IPS-NIHi7 (cell line): ENCODE measurements at regions not wholly inside any gene's neighbourhood (a gene's known extent, or its start where the extent isn't known, plus 50 kb on each side); places are given as distances from the start of the nearest gene placed in this dataset.
A peak's percentile ranks its signal among the peaks of the same experiment; 100 is the strongest.

Experiments used
- DNase-seq: peaks from one replicate; pipeline ENCODE4 v3.0.0; 2012; ENCODE audit warnings: mixed read lengths; ENCODE audit errors: extremely low spot score

DNA sequence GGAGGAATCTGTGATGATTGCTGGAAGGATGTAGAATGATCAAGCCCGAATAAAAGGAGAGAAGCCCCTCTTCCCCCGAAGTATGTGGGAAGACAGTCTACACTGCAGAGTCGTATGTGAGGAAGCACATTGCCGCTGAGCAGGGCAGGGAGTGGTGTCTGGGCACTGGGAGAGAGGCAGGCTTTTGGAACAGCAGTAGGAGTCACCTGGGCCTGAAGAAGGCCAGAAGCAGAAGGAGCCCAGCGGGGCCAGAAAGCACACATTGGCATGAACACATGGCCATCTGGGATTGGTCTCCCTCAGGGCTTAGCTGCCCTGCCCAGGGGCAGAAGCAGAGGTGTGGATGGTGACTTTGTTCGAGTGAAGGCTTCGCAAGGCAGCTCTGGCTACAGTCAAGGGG lies 162.8 kb downstream of the ERCC6L2 start:
- DNase-seq: no peak

DNA sequence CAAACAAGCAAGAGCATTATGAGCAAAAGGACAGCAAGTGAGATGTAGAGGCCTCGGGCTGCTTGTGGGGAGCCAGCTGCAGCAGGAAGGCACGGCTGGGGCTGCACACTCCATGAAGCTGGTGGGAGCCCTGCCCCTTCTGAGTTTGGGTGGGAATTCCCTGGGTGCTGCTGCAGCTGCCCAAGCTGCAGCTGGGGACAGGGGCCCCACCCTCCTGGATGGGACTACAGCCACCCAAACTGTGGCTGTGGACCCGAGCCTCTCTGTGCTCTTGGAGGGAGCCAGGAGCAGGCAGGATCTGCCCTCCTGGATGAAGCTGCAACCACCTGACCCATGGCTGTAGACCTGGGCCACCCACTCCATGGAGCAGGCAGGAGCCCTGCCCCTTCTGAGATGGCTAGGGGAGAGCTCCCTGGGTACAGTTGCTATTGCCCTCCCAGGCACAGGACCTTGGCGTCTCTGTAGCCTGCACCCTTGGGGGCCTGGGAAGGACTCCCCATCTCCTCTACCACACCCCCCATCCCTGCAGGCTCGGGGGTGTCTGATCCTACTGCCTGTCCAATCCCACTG lies 159.1 kb downstream of the ERCC6L2 start:
- DNase-seq: no peak

DNA sequence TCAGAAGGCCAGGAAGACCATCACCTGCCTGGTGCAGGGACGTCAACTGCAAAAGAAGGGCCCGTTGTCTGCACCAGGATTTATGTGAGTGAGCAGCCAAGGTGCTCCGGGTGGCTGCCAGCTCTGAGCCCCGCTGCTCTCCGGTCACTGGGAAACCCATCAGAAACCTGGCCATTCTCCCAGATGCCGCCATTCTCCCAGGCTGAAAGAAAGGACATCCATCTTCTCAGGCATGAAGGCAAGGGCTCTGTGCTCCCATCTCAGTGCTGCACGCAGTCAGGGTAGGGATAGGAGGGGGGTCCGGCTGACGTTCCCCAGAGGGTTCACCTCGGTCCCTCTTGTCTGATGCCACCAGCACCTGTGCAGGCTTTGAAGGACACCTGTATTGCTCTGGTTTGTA lies 158.4 kb downstream of the ERCC6L2 start:
- DNase-seq: no peak

DNA sequence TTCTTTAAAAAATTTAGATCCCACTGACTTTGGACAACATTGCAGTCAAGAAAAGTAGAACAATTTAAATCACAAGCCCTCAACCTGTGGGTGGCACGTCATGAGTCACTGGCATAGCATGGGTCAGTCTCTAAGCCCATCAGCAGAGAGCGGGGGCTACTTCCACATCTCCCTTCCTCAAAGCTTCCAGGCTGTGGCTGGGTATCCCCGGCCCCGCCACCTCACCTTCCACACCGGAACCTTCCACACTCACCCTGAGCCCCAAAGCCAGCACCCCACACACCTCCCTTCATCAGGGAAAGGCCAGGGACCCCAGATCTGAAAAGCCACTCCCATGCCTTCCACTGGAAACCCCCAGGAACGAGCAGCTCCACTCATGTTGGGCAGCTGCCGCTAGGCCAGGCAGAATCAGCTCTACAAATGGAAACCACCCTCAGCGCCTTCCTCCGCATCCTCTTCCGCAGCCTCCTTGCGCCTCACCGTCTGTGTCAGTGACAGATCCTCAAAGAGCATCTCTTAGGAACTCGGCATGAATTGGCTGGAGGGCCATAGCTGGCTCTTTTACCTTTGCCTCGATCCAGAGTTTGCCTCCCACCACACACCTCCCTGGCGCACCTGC lies 156.5 kb downstream of the ERCC6L2 start:
- DNase-seq: no peak

DNA sequence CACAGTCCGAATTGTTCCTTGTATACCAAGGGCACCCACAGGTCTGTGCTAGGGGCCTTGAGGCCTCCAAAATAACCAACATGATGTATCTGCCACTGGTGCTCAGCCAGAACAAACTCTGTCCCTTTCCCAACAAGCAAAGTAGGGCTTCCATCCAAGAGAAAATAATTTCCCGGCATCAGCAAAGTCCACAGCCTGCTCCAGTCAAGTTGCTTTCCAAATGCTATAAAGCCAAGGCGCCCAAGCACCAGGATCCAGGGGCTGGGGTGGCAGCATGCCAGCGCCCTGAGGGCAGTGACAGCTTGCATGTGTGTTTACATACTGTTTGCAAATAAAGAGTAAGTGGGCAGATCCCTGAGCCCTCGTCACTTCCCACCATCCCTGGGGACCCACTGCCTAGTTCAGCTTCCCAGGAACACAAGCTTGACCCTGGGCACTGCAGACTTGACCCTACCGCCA lies 155.9 kb downstream of the ERCC6L2 start:
- no peak for DNase-seq

DNA sequence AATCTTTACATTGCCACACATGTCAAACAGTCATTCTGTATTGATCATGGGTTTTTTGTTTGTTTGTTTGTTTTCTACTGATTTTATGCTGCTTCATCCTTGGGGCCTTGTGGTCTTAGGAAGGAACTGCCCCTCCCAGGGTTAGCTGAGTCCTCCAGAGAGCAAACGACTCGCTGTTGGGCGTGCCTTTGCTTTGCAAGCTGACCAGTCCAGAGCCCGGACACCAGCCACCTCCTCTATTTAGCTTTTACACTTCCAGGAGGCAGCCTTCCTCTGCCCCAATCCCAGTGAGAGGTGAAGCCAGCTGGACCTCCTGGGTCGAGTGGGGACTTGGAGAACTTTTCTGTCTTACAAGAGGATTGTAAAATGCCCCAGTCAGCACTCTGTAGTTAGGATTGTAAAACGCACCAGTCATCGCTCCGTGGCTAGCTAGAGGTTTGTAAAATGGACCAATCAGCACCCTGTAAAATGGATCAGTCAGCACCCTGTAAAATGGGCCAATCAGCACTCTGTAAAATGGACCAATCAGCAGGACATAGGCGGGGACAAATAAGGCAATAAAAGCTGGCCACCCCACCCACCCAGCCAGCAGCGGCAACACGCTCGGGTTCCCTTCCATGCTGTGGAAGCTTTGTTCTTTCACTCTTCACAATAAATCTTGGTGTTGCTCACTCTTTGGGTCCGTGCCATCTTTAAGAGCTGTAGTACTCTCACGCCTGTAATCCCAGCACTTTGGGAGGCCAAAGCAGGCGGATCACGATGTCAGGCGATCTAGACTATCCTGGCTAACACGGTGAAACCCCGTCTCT lies 154.4 kb downstream of the ERCC6L2 start:
- DNase-seq: no peak

DNA sequence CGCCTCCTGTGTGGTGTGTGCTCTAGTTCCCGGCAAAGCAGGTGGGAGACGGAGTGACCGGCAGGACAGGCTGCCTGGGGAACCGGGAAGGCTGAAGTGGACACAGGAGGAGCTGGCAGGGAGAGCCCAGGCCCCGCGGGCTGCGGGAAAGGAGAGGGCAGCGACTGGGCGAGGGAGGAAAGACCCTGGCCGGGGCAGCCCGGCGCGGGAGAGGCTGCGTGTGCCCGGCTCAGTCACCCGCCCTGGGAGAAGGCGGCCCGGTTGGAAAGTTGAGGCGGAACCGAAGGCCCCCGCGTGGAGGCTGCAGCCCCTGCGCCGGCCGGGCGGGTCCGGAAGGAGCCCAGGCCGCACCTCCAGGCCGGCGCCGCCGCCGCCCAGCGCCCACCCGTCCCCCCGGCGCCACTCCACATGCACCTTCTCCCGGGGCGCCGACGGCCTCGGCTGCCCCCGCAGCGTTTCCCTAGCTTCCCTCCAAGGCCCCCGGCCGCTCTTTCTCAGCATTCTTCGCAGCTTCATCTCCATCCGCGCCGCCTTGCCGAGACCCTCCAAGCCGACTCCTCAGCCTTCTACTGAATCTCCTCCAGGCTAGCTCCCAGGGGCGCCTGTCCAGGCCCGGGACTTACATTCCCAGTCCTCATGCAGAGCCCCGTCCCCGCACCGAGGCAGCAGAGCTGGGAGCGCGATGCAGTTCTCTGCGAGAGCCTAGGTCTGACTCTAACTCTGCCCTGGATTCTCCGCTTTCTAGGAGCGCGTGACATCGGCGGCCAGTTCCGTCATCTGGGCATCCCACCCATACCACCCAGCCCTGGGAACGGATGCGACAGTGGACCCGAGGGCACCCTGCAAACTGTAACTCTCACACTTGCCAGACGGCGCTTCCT lies 152.0 kb downstream of the ERCC6L2 start:
- DNase-seq: peak; percentile 57

DNA sequence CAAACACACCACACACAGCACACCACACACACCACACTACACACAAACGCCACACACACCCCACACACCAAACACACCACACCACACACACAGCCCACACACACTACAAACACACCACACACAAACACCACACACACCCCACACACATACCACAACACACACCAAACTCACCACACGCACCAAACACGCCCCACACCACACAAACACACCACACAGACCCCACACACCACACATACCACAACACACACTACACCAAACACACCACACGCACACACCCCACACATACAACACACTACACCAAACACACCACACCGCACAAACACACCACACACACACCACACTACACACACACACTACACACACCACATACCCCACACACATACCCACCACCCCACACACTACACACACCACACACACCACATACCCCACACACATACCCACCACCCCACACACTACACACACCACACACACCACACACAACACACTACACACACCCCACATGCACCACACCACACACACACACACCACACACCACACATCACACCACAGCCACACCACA lies 151.2 kb downstream of the ERCC6L2 start:
- DNase-seq: no peak

DNA sequence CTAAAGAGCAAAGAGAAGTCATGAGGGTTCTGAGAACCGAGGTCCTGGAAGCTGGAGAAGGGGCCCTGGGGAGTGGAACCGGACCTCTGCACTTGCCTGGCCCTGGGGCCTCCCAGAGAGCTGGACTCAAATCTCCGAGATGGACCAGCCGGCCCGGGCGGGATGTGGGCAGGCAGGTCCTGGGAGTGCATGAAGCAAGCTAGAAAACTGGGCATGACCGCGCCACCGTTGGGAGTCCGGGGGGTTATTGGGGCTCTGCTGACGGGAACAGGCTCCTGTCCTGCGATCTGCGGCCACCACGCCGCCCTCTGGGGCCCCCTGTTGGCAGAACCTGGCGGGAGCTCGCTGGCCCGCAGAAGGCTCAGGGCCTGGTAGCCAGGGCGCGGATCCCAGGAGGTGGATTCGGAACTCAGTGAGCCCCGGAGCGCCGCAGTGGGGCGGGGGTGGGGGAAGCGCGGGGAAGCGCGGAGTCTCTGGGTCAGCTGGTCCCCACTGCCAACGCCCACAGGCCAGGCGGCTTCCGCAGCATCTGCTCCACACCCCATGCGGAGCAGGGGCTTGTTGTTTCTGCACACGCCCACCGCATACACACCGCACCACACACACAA lies 150.6 kb downstream of the ERCC6L2 start:
- peak; percentile 90 for DNase-seq

DNA sequence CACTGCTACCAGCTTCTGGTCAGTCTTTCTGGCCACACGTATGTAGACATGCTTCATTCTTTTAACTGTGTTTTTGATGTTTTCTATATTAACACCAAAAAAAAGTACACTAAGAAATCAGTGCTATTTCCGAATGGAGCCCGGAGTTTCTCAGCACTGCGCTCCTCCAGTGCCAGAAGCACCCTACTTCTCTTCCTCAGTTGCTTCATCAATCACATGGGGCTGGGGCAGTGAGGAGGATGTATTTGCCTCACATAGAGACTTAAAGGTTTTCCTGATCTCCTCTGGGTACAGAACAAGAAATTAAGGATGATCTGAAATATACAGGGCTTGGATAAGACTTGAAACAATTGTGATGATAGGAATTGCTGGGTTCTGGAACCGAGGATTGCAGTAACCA lies 148.0 kb downstream of the ERCC6L2 start:
- no peak for DNase-seq

DNA sequence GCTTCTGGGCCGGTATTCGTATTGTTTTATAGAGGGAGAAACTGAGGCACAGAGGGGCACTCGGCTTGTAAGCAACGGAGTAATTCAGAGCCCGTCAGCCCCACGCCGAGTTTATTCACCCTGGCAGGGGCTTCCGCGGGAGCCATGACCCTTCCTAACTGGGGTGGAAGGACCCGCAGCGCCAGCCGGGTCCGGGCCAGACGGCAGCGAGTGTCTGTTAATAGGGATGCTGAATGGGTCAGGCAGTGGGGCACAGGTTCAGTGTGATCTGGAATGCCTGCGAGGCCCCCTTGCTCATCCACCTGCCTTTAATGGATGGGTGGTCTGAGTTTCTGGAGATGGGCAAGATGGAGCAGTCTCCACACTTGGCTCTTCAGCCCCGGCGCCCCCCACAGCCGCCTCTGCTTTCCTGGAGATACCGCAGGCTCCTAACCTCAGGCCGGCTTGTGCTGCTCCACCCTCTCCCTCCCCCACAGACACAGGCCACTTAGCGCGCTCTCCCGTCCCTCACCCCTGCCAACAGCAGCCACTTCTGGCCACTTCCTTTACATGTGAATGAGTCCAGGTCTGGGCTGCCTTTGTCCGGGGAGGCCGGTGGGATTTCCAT lies 147.1 kb downstream of the ERCC6L2 start:
- peak; percentile 75 for DNase-seq

DNA sequence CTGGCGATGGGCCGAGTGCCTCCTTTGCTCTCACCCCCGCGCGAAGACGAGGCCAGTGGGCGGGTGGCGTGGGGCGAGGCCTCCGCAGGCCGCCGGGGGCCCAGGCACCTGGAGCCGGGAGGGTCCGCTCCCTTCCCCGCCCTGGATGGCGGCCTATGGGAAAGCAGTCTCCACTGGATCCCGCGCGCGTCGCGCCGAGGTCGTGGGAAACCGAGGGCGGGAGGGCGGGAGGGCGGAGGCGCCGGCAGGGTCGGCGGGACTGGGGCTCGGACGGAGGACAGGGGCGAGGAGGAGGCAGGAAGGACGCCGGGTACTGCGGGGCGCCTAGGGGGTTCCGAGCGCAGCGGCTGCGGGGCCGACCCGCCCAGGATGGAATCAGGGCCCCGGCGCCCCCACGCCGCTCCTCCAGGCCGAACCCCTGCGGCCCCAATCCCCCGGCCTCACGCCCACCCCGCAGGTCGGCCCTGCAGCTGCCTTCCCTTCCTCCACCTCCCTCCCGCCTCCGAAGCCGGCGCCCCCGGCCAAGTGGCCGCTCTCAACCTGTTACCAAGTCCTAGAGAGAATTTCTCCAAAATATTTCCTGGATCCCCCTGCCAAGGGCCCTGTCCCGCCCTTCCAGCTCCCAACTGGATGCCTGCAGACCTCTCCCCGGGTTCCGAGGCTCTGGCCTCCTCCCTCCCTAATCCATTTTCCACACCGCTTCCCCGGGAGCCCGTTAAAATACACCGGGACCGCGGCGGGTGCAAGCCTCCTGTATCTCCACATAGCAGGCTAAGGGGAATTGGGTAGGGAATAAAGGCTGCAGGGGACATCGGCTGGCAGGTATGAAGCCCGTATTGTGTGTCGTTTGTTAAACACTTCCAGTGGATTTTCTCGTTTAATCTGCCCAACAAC lies 146.3 kb downstream of the ERCC6L2 start:
- DNase-seq: peak; percentile 38

DNA sequence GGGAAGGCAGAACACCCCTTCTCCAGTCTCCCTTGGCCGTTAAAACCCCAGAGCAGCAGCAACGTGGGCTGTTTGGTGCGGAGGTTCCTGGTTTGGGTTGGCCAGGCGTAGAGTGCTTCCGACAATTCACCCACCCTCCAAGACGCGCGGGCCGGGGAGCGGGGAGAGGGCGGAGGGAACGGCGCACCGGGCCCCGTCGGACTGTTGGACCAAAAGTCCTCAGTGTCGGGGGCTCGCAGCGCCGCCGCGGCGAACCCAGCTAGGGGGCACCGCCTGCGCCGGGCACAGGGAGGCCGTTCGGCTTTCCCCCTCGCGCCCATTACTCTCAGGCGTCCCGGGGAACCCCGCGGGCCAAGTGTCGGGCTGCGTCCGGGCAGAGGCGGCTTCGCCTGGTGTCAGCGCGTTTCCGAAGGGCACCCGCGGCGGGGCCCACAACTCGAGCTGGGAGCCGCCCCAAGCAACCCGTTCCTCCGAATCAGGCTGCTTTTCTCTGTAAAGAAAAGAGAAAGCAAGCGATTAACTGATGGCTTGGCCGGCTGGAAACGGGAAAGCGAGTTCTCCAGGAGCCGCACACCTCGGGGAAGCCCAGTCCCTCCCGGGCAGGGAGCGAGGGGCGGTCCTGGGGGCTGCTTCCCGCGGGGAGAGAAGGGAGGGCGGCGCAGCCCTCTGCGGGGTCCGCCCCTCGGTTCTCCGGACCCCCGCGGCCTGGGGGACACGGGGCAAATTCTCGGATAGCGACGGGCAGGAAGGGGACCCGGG lies 145.5 kb downstream of the ERCC6L2 start:
- DNase-seq: peak; percentile 56

DNA sequence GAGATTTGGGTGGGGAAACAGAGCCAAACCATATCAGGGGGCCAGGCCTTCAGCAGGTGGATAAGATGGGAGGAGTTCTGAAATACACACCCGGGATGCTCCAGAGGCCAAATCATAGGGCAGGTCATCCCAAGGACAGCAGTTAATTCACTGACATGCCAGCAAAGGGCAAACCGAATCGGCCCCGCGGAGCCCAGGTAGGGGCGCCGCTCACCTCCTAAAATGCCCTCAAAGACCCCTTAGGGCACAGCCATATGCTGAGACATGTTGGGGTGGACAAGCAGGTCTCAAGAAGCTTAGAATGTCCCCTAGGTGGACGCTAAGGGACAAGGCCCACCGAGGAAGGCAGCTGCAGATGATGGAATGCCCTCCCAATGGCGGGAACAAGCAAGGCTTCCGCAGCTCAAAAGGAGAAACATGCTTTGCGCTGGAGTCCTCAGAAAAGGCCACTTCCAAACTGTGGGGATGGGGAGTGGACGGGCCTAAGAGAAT lies 144.9 kb downstream of the ERCC6L2 start:
- DNase-seq: no peak
